HG03066 (cell line): ENCODE measurements at regions not wholly inside any gene's neighbourhood (a gene's known extent, or its start where the extent isn't known, plus 50 kb on each side); places are given as distances from the start of the nearest gene placed in this dataset.
"Not testable (repeated sequence)": the region's sequence is repeated elsewhere in the genome, so short reads cannot be mapped to it uniquely, and the experiment has no call there.

Experiments
- ATAC-seq: cut with Tn5 transposase; IDR thresholded peaks from one replicate; pipeline ENCODE4 v1.9.1; 2021; ENCODE audit warnings: low read depth; ENCODE audit not compliant: unreplicated experiment

DNA sequence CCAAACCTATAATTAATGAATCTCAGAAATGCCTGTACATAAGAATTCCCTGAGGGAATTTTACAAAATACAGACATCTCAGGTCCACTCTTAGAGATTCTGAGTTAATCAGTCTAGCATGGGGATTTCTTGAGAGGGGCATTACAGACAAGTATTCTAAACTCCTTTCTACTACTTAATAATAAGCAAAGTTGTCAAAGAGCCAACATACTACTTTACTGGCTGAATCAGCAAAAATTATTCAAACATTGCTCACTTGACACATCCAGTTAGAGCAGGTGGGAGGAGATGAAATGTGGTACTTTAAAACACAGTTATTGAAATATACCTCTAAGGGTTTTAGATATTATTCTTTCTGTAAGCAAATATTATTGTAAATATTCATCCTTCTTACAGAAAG lies 1164.7 kb downstream of the CDY2B start:
- ATAC-seq = no peak

DNA sequence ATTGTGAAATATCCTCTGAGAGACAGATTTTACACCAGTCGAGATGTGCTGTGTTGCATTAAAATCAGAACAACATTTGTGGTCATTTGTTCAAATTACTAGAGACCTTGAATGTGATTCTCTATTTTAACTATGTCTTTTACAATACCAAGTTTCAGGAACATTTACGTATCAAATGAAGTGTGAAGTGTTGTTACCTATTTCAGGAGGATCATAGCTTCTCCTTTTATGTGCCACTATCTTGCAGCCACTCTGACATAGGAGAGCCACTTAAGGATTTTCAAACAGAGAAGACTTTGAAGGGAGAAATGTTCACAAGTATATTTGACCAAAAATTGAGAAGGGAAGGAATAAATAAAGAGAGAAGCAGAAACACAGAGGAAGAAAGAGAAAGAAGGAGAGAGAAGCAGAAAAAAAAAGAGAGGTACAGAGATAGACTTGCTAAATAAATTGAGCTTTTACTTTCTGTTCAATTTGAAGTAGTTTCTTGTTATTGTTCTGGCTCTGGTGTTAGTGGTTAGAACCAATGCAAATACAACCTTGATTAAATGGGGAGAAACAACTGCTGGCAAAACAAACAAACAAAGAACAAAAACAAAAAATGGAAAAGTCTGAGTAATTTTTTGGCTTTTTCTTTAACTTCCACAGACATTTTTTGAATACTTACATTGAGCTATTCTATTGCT lies 1206.8 kb downstream of the CDY2B start:
- no peak for ATAC-seq

DNA sequence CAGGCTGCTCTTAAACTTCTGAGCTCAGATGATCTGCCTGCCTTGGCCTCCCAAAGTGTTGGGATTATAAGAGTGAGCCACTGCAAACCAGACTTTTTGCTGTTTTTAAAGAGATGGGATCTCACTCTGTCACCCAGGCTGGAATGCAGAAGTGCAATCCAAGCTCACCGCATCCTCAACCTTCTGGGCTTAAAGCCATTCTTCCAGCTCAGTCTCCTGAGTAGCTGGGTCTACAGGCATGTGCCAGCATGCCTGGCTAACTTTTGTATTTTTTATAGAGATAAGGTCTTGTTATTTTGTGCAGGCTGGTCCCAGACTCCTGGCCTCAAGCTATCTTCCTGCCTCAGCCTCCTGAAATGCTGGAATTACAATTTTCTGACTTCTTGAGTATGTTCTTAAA lies 1211.6 kb downstream of the CDY2B start:
- ATAC-seq = no peak

DNA sequence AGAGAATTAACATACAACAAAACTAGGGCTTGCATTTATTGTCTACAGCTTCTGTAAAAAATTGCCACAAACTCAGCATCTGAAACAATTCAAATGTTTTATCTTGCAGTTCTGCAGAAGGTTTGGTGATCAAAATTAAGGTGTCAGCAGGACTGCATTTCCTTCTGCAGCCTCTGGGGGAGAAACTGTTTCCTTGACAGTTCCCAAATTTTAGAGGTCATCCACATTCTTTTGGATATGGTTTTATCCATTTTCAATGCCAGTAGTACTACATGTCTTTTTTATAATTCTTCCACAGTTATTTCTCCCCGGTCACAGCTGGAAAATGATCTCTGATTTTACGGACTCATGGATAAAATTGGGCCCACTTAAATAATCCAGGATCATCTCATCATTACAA lies 1217.3 kb downstream of the CDY2B start:
- ATAC-seq = no peak

DNA sequence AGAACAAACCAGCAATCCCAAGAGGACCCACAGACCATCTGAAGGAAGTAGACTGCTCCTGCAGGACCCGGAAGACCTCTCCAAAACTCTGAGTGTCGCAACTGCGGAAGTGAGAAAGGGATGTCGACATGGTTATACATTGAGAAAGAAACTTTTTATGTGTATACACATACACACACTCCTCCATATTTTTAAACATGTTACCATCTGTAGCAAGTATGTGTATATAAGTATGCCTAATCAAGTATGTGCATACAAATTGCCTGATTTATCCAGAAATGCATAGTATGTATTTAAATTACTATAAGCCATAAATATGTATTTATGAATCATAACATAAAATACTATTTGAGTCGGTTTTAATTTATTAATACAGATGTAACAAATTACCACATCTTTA lies 1220.7 kb downstream of the CDY2B start:
- ATAC-seq = no peak

DNA sequence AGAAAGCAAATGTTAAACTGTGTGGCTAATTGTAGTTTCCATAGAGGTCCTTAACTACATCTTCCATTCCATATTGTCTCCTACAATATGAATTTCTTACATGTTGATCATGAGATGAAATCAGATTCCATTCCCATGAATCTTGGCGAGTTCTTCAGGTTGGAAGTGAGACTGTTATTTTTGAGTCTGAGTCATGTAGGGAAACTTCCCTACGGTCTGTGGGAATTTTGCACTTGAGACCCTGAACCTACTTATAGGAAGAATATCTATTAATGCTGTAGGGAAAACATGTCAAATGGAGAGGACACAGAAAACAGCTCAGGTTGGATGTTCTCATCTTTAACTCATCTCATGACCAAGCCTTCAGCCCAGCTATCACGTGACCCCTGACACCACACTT lies 1226.0 kb downstream of the CDY2B start:
- no peak for ATAC-seq

DNA sequence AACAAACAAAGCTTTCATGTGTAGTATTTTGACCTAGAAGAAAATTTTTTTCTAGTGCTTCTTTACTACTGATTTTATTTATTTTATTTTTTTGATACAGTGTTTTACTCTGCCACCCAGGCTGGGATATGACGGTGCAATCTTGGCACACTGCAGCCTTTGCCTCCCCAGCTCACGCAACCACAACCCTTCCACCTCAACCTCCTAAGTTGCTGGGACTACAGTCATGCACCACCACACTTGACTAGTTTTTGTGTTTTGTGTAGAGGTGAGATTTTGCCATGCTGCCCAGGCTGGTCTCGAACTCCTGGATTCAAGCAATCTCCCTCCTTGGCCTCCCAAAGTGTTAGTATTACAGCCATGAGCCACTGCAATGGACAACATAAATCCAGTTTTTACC lies 1234.0 kb downstream of the CDY2B start:
- ATAC-seq = no peak

DNA sequence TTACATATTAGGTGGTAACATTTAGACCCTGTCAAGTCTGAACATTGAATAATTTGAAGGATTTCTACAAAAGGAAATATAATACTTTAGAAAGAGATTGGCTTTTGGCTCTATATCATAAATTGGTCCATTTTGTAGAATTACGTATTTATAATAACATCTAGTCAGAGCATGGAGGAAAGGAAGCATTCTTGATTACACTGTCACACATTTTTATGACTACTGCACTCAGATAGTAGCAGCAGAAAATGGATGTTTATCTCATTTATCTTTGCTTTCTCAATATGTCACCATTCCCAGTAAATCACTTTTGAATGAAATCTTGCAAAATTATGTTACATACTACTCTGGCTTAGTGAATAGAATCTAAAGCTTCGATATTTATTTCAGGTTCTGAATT lies 1234.6 kb downstream of the CDY2B start:
- no peak for ATAC-seq

DNA sequence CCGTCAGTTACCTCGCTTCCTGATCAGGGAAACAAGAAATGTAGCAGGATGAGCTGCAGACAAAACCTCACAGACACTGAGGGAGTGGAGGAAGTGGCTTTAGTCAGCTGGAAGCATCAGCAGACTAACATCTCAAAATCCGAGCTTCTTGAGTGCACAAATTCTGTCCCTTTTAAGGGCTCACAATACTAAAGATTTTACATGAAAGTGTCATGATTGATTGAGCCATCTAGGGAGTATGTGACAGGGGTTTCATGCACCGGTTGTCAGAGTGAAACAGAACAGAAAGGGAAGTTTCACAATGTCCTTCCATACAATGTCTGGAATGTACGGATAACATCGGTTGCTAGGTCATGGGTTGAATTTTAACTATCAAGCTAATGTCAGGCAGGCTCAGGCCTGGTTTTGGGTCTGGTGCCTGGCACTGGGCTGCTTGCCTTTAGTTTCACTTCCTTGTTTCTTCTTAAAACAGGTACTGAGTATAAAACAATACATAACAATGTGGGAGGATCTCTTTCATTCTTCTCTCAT lies 1235.7 kb downstream of the CDY2B start:
- peak; percentile 44 for ATAC-seq

DNA sequence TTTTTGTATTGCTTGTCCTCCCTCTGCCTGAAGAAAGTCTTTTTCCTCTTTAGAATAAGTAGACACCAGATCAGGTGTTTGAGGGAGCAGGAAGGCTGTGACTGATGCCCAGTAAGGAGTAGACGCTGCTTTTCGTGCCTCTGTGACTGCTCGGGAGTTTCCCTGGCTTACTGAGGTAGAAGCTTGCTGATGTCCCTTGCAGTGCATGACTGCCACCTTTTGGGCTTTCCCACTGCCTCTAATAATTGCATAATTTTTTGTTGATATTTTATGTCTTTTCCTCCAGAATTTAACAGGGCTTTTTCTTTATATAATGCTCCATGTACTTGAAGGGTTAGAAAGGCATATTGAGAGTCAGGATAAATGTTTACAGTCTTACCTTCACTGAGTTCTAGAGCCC lies 1240.2 kb downstream of the CDY2B start:
- no peak for ATAC-seq

DNA sequence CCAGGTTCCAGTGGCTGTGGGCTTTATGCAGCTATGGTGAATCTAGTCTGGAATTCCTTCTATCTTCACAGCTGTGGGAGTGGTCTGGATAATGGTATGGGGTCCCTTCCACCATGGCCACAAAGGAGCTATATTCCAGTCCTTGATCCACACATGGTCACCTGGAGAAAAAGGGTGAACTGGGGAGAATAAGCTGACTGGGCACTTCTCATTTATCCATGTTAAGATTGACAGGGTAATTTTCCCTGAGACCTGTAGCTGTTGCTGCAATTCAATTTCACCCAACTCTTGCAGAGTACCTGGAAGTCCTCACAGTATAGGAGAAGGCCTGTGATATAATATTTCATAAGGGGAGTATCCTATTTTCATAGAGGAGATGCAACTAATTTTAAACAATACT lies 1241.3 kb downstream of the CDY2B start:
- not testable (repeated sequence) for ATAC-seq

DNA sequence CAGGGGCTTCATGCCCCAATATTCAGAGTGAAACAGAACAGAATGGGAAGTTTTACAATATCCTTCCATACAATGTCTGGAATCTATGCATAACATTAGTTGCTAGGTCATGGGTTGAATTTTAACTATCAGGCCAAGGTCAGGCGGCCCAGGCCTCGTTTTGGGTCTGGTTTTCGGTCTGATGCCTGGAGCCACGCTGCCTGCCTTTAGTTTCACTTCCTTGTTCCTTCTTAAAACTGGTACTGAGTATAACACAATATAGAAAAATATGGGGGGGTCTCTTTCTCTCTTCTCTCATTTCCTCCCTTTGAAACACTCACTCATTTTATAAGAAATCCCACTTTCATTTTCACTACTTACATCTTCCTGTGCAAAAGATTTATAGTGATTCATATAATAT lies 1243.8 kb downstream of the CDY2B start:
- ATAC-seq = peak; percentile 99

DNA sequence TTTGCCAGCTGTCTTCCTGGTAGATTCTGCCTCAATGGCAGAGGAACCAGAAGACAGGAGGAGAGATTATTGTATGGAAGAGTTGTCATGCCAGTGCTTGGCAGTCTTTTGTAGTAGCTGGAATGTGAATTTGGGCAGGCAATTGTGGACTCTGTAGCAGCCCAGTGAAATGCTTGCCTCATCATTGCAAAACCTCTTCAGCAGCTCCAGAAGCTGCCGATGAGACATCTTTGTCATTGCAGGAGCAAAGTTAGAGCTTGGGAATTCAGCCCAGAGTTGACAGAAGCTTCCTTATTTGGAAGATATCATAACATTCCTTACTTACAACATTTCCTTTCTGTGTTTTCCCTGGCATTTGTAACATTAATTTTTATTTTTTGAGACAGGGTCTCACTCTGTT lies 1250.9 kb downstream of the CDY2B start:
- no peak for ATAC-seq

DNA sequence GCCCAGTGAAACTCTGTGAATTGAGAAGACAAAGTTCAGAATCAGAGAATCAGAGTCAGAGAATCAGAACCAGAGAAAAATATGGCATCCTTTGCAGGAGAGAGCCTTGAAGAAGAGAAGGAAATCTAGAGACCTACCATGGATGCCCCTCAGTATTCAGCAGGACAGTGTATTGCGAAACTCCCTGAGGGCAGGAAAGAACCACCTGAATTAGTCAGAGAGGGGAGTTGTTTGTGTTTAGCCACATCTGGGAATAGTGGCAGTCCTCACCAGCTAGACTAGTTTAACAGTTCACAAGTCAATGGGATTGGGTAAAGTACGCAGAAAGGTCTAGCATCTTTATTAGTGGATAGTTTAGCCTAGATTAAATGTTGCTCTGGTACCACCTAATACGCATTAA lies 1252.9 kb downstream of the CDY2B start:
- ATAC-seq = no peak

DNA sequence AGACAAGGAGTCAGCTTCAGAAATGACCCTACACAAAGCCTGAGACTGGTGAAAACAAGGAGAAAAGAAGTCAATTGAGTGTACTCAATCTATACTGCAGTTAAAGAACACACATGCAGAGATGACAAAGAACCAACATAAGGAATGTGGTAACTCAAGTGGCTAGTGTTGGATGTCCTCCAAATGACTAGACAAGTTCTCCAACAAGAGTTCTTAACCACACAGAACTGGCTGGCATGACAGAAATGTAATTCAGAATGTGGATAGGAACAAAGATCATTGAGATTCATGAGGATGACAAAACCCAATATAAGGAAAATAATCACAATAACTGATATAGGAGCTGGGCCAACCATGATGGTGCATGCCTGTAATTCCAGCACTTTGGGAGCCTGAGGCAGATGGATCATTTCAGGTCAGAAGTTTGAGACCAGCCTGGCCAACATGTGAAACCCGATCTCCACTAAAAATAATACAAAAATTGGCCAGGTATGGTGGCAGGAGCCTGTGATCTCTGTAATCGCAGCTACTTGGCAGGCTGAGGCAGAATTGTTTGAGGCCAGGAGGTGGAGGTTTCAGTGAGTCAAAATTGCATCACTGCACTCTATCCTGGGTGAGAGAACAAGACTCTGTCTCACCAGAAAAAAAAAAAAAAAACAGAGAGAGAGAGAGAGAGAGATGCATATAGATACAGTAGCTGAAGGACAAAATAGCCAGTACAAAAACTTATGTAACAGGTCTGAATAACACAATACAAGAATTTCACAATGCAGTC lies 1263.6 kb downstream of the CDY2B start:
- ATAC-seq = no peak

DNA sequence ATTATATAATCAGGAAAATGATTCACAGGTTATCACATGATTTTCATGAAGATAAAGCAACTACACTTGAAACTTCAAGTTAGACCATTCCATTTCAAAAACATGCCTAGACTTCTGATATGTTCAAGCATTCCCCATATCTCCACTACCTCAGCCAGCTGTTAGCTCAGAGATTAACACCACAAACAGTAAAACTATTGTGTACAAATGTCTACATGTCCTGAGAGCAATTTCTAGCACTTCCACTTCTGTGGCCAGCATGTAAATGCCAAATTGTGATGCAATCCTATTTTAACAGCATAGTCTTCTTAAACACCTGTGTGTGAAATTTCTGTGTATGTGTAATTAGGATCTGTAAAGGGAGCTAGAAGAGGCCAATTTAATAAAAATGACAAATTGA lies 1271.3 kb downstream of the CDY2B start:
- no peak for ATAC-seq

DNA sequence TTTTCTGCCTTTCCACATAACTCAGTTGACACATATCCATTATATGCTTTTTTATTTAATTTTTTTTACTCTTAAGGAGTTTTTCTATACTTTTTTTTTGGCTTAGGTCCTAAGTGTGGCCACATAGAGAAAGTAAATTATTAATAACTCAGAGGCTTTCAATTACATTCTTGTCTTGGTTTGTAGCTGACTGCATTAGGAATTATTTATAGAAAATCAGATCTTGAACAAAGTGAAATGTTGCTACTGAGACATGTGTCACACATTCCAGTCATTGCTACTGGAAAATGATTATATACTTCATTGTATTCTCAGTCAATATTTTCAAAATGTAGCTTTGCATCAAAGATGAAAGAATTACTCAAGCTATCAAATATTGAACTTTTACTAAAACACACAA lies 1277.9 kb downstream of the CDY2B start:
- no peak for ATAC-seq

DNA sequence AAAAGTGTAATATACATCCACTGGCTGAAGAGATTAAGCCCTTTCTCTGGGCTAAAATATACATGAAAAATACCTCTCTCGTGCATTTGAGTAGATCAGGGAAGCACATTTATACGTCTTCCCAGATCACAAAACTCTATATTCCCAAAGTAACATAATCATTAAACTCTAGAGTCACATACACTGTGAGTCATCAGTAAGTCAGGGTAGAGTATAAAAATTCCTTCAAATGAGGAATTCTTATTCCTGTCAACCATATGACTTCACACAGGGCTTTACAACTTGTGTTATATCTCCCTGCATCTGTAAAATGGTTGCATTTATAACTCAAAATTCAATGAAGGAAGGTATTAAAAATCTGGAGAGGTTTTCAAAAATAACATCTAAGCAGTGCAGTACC lies 1278.4 kb downstream of the CDY2B start:
- ATAC-seq = no peak

DNA sequence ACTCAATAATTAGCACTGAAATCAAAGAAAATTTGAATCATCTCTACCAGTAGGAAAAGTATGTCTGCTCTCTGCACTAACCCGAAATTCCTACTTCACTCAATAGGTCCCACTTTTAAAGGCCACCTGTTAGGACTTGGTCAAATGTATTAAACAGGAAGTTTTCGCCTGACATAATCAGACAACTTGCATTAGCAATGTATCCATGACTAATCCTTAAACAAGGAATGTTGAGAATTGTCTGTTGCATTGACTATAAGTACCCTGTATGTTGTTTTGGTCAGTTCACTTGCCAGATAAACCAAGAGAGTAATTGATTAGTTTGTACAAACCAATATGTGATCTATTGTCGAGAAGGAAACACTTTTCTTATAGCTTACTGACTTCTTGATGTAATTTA lies 1308.0 kb downstream of the CDY2B start:
- ATAC-seq = no peak

DNA sequence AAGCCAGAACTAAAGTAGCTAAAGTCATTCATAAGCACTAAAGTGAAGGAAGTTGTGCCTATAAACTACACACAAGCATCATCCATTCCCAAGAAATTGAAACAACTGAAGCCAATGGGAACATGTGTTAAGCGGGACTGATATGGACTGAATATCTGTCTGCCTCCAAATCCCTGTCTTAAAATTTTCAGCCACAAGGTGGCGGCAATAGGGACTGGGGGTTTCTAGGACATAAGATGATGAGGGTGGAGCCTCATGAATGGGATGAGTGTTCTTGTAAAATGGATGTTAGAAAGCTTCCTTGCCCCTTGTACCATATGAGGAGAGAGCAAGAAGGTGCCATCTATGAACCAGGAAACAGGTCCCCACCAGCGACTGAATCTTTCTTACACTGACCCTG lies 1317.5 kb downstream of the CDY2B start:
- no peak for ATAC-seq

DNA sequence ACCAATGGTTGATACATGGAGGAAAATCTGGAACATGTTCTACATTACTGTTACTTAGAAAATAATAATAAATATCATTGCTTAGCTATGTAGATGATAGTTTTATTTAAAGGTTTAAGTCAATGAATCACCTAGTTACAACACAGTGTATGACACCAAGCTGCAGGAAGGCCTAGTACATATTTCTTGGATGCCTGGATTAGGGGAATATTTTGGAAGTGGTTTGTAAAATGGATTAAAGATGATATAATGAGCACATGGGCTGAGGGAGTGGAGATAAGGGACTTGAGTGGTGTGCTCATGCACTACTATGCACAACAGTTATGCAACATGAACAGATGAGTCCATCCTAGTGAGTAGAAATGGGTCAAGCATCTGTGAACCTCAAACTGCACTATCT lies 1358.0 kb downstream of the CDY2B start:
- ATAC-seq = no peak

DNA sequence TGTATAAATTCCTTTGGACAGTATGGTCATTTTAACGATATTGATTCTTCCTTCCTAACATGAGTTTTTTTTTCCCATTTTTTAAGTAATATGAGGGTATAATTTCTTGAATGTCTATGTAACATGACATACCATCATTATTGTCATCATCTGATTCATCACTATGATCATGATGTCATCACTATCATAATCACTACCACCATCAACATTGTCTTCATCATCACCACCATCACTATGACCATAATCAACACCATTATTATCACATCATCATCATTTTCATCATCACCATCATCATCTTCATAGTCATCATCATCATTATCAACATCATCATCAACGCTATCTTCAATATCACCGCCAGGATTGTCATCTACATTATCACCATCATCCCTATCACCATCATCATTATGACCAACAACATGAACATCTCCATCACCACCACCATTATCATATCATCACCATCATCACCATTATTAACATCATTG lies 1377.2 kb downstream of the CDY2B start:
- no peak for ATAC-seq
